Neuronal stem cell (in vitro differentiated cells): ENCODE measurements at regions not wholly inside any gene's neighbourhood (a gene's known extent, or its start where the extent isn't known, plus 50 kb on each side); places are given as distances from the start of the nearest gene placed in this dataset.
A peak's percentile ranks its signal among the peaks of the same experiment; 100 is the strongest.

Experiments
- DNase-seq: peaks from one replicate; pipeline ENCODE4 v3.0.0-alpha.2; 2013; ENCODE audit warnings: low spot score
- H2AFZ ChIP-seq: one replicate; pipeline ENCODE4 v1.6.1; 2013; ENCODE audit warnings: mild to moderate bottlenecking, low read length, inconsistent platforms
- H2AK5ac ChIP-seq: 2 replicates; pipeline ENCODE4 v1.6.1; 2013; ENCODE audit warnings: low read depth, mild to moderate bottlenecking, inconsistent platforms, low read length, moderate library complexity, mixed read lengths
- H2BK120ac ChIP-seq: 2 replicates; pipeline ENCODE4 v1.6.1; 2013; ENCODE audit warnings: low read depth, mild to moderate bottlenecking, inconsistent platforms, low read length, moderate library complexity, mixed read lengths
- H2BK12ac ChIP-seq: one replicate; pipeline ENCODE4 v1.6.1; 2013; ENCODE audit warnings: low read length, inconsistent platforms
- H2BK15ac ChIP-seq: 2 replicates; pipeline ENCODE4 v1.6.1; 2013; ENCODE audit warnings: mild to moderate bottlenecking, low read length, inconsistent platforms, mixed read lengths
- H2BK5ac ChIP-seq: one replicate; pipeline ENCODE4 v1.6.1; 2013; ENCODE audit warnings: inconsistent platforms, mild to moderate bottlenecking, low read length, moderate library complexity
- H3K14ac ChIP-seq: one replicate; pipeline ENCODE4 v1.6.1; 2013; ENCODE audit warnings: low read length, inconsistent platforms
- H3K18ac ChIP-seq: 2 replicates; pipeline ENCODE4 v1.6.1; 2013; ENCODE audit warnings: low read length, inconsistent platforms
- H3K23ac ChIP-seq: 2 replicates; pipeline ENCODE4 v1.6.1; 2013; ENCODE audit warnings: low read depth, mild to moderate bottlenecking, mixed read lengths, low read length, inconsistent platforms; ENCODE audit not compliant: poor library complexity
- H3K27ac ChIP-seq: replicated peaks from 3 replicates; pipeline ENCODE4 v1.5.1; 2013; ENCODE audit warnings: low read length, inconsistent platforms
- H3K27me3 ChIP-seq, 3 experiments: 2 replicates each; pipeline ENCODE4 v1.6.1; 2013; ENCODE audit warnings: low read length in 3 of 3, mild to moderate bottlenecking in 2 of 3, inconsistent platforms in 1 of 3, low read depth in 1 of 3, mixed read lengths in 1 of 3, moderate library complexity in 1 of 3; ENCODE audit not compliant: control insufficient read depth in 3 of 3, insufficient read depth in 3 of 3
- H3K36me3 ChIP-seq, 2 donors: replicated peaks in 1 of 2; 2 replicates each; pipeline ENCODE4 v1.6.1; 2013; ENCODE audit warnings: low read length in 2 of 2; ENCODE audit not compliant: control insufficient read depth in 2 of 2, insufficient read depth in 2 of 2
- H3K4ac ChIP-seq: 2 replicates; pipeline ENCODE4 v1.6.1; 2013; ENCODE audit warnings: inconsistent platforms, mild to moderate bottlenecking, low read length, moderate library complexity
- H3K4me1 ChIP-seq, 2 donors: 1 replicate in 1 of 2; 2 replicates in 1 of 2; pipeline ENCODE4 v1.6.1; 2013; ENCODE audit warnings: low read length in 2 of 2, low read depth in 1 of 2; ENCODE audit not compliant: control insufficient read depth in 2 of 2, insufficient read depth in 1 of 2
- H3K4me2 ChIP-seq: one replicate; pipeline ENCODE4 v1.6.1; 2013; ENCODE audit warnings: mild to moderate bottlenecking, low read length, inconsistent platforms; ENCODE audit not compliant: insufficient read depth, poor library complexity, severe bottlenecking
- H3K4me3 ChIP-seq, 2 donors: 2 replicates each; pipeline ENCODE4 v1.5.1; 2013; ENCODE audit warnings: low read length in 2 of 2, mild to moderate bottlenecking in 2 of 2, inconsistent platforms in 1 of 2, moderate library complexity in 1 of 2
- H3K79me1 ChIP-seq: one replicate; pipeline ENCODE4 v1.6.1; 2013; ENCODE audit warnings: low read depth, mild to moderate bottlenecking, inconsistent platforms, low read length, moderate library complexity
- H3K9ac ChIP-seq: one replicate; pipeline ENCODE4 v1.6.1; 2013; ENCODE audit warnings: mild to moderate bottlenecking, low read depth, low read length, inconsistent platforms; ENCODE audit not compliant: poor library complexity
- H3K9me3 ChIP-seq, 2 donors: replicated peaks in 1 of 2; 2 replicates each; pipeline versions ENCODE3 to v1.6.1; 2013; ENCODE audit warnings: low read length in 2 of 2, mild to moderate bottlenecking in 2 of 2, inconsistent platforms in 1 of 2, low read depth in 1 of 2, mixed read lengths in 1 of 2, moderate library complexity in 1 of 2; ENCODE audit not compliant: control insufficient read depth in 2 of 2, insufficient read depth in 1 of 2
- H4K8ac ChIP-seq: one replicate; pipeline ENCODE4 v1.6.1; 2013; ENCODE audit warnings: low read depth, mild to moderate bottlenecking, inconsistent platforms, low read length, moderate library complexity
- H4K91ac ChIP-seq: one replicate; pipeline ENCODE4 v1.6.1; 2013; ENCODE audit warnings: low read length, low read depth, mild to moderate bottlenecking, inconsistent platforms; ENCODE audit not compliant: poor library complexity
- WGBS, 2 donors: extraction: QIAGEN DNeasy Blood & Tissue Kit; methylation state at CpG; one replicate each; pipeline ENCODE4 v1.1.7; 2013; ENCODE audit warnings: missing lambda C conversion rate in 2 of 2, mixed read lengths in 1 of 2; ENCODE audit not compliant: insufficient read length in 2 of 2, insufficient replicate concordance in 1 of 2; ENCODE audit errors: extremely low coverage in 2 of 2; 5-methylcytosine and 5-hydroxymethylcytosine counted together

- Histone ChIP-seq H3K27me3 (no peaks in the 10 kb centered on the region), H2BK15ac (no peak overlapping the region), H2BK120ac (no peak overlapping the region), H4K8ac (no peak overlapping the region), H3K4me2 (no peak overlapping the region), H4K91ac (no peak overlapping the region), H3K79me1 (no peaks in the 10 kb centered on the region), H3K36me3 (no peaks in the 10 kb centered on the region), H3K4me3 (no peak overlapping the region), H3K4ac (no peak overlapping the region), H3K23ac (no peak overlapping the region), H3K18ac (no peak overlapping the region), H3K14ac (no peak overlapping the region), H2AFZ (no peak overlapping the region), H3K9me3 (no peaks in the 10 kb centered on the region), H3K9ac (no peak overlapping the region), H3K4me1 (no peaks in the 10 kb centered on the region), H2AK5ac (no peak overlapping the region), H2BK12ac (no peak overlapping the region), H2BK5ac (no peak overlapping the region), H3K27ac (no peak overlapping the region)
- DNase-seq: no peak
- WGBS, 2 donors: no CpG with 5 or more reads among the region's 2 CpGs
These were observed 100.4 kb upstream of the CDH18 start for GRCh38 chr5:20088361-20088760.

- no peaks in the 10 kb centered on the region for H3K9me3 ChIP-seq
- H3K23ac ChIP-seq: no peak overlapping the region
- H3K18ac ChIP-seq: no peak overlapping the region
- H4K8ac ChIP-seq: no peak overlapping the region
- no peak overlapping the region for H2BK15ac ChIP-seq
- H3K4me2 ChIP-seq: no peak overlapping the region
- no peak overlapping the region for H4K91ac ChIP-seq
- DNase-seq: no peak
- no peak overlapping the region for H2BK120ac ChIP-seq
- H3K79me1 ChIP-seq: no peaks in the 10 kb centered on the region
- H2AFZ ChIP-seq: no peak overlapping the region
- no peak overlapping the region for H3K9ac ChIP-seq
- H3K4me3 ChIP-seq: no peak overlapping the region
- WGBS, 2 donors: no CpG with 5 or more reads among the region's 2 CpGs
- H3K4ac ChIP-seq: no peak overlapping the region
- H3K27ac ChIP-seq: no peak overlapping the region
- H3K4me1 ChIP-seq: no peaks in the 10 kb centered on the region
- H2BK5ac ChIP-seq: no peak overlapping the region
- no peaks in the 10 kb centered on the region for H3K36me3 ChIP-seq
- H3K14ac ChIP-seq: no peak overlapping the region
- H2AK5ac ChIP-seq: no peak overlapping the region
- H2BK12ac ChIP-seq: no peak overlapping the region
- H3K27me3 ChIP-seq: no peaks in the 10 kb centered on the region
These were observed 99.3 kb upstream of the CDH18 start for GRCh38 chr5:20087299-20087698.

- Histone ChIP-seq H3K18ac (no peak overlapping the region), H3K4ac (no peak overlapping the region), H2BK5ac (no peak overlapping the region), H3K79me1 (no peaks in the 10 kb centered on the region), H3K4me3 (no peak overlapping the region), H3K27me3 (no peaks in the 10 kb centered on the region), H3K23ac (no peak overlapping the region), H4K91ac (no peak overlapping the region), H2BK15ac (no peak overlapping the region), H3K9ac (no peak overlapping the region), H4K8ac (no peak overlapping the region), H2BK120ac (no peak overlapping the region), H3K36me3 (no peaks in the 10 kb centered on the region), H2BK12ac (no peak overlapping the region), H2AFZ (peak overlapping the region; percentile 30), H3K4me1 (no peaks in the 10 kb centered on the region), H3K9me3 (no peaks in the 10 kb centered on the region), H3K27ac (no peak overlapping the region), H2AK5ac (no peak overlapping the region), H3K4me2 (no peak overlapping the region), H3K14ac (no peak overlapping the region)
- no peak for DNase-seq
- no CpG with 5 or more reads among the region's 2 CpGs for WGBS, 2 donors
These were observed 89.2 kb upstream of the CDH18 start for GRCh38 chr5:20077186-20077585.

- H3K18ac ChIP-seq: no peak overlapping the region
- H2AK5ac ChIP-seq: no peak overlapping the region
- H4K8ac ChIP-seq: no peak overlapping the region
- H3K4me1 ChIP-seq: no peaks in the 10 kb centered on the region
- H4K91ac ChIP-seq: no peak overlapping the region
- H3K27ac ChIP-seq: no peak overlapping the region
- no peak overlapping the region for H3K23ac ChIP-seq
- no peaks in the 10 kb centered on the region for H3K79me1 ChIP-seq
- no peak overlapping the region for H2BK15ac ChIP-seq
- H3K14ac ChIP-seq: no peak overlapping the region
- no CpG with 5 or more reads among the region's 5 CpGs for WGBS, 2 donors
- H3K36me3 ChIP-seq: no peaks in the 10 kb centered on the region
- H3K27me3 ChIP-seq: no peaks in the 10 kb centered on the region
- no peak overlapping the region for H2BK5ac ChIP-seq
- H2BK120ac ChIP-seq: no peak overlapping the region
- no peak overlapping the region for H3K4ac ChIP-seq
- H3K9me3 ChIP-seq: no peaks in the 10 kb centered on the region
- no peak overlapping the region for H3K4me2 ChIP-seq
- H2AFZ ChIP-seq: no peak overlapping the region
- no peak overlapping the region for H3K9ac ChIP-seq
- DNase-seq: no peak
- H2BK12ac ChIP-seq: no peak overlapping the region
- H3K4me3 ChIP-seq: no peak overlapping the region
These were observed 68.9 kb upstream of the CDH18 start for GRCh38 chr5:20056933-20057332.
